Lung (tissue), 11 donors: ENCODE measurements at regions not wholly inside any gene's neighbourhood (a gene's known extent, or its start where the extent isn't known, plus 50 kb on each side); places are given as distances from the start of the nearest gene placed in this dataset.

Source experiments
- ATAC-seq: fragments of 200-7000 bp; cut with Tn5 transposase; one replicate; pipeline ENCODE4 v1.9.1; 2020; ENCODE audit warnings: moderate number of reproducible peaks; ENCODE audit not compliant: insufficient read depth, low FRiP score
- DNase-seq, 3 donors: peaks; one replicate each; pipeline ENCODE4 v3.0.0-alpha.2; 2013 to 2017
- H3K27ac ChIP-seq, 2 donors: one replicate each; pipeline ENCODE4 v1.5.1; 2013; ENCODE audit warnings: mild to moderate bottlenecking in 2 of 2, moderate library complexity in 2 of 2, control low read depth in 1 of 2, inconsistent platforms in 1 of 2, low read depth in 1 of 2, low read length in 1 of 2
- H3K27me3 ChIP-seq, 3 donors: one replicate each; pipeline ENCODE4 v1.5.1; 2013; ENCODE audit warnings: low read length in 2 of 3; ENCODE audit not compliant: control insufficient read depth in 3 of 3, insufficient read depth in 3 of 3
- H3K36me3 ChIP-seq, 4 donors: one replicate each; pipeline ENCODE4 v1.5.1; 2013; ENCODE audit warnings: low read length in 4 of 4, mild to moderate bottlenecking in 1 of 4, moderate library complexity in 1 of 4; ENCODE audit not compliant: control insufficient read depth in 4 of 4, insufficient read depth in 4 of 4
- H3K4me1 ChIP-seq, 5 donors: one replicate each; pipeline ENCODE4 v1.5.1; 2013; ENCODE audit warnings: low read length in 5 of 5, mild to moderate bottlenecking in 2 of 5, moderate library complexity in 1 of 5; ENCODE audit not compliant: control insufficient read depth in 5 of 5, insufficient read depth in 5 of 5
- H3K4me3 ChIP-seq: one replicate; pipeline ENCODE4 v1.5.1; 2013; ENCODE audit warnings: mild to moderate bottlenecking, control low read depth, moderate library complexity
- H3K9ac ChIP-seq, 2 donors: one replicate each; pipeline ENCODE4 v1.5.1; 2013; ENCODE audit warnings: low read length in 2 of 2, control low read depth in 1 of 2; ENCODE audit not compliant: insufficient read depth in 1 of 2
- H3K9me3 ChIP-seq, 4 donors: one replicate each; pipeline ENCODE4 v1.5.1; 2013; ENCODE audit warnings: low read length in 3 of 4, mild to moderate bottlenecking in 1 of 4, moderate library complexity in 1 of 4; ENCODE audit not compliant: control insufficient read depth in 4 of 4, insufficient read depth in 3 of 4
- WGBS, 2 donors: extraction: QIAGEN DNeasy Blood & Tissue Kit; methylation state at CpG; one replicate each; pipeline ENCODE4 v1.1.7; 2013; 5-methylcytosine and 5-hydroxymethylcytosine counted together
- TF ChIP-seq, protein P1 (sequence below): IDR thresholded peaks from 2 replicates; pipeline ENCODE4 v1.5.1; 2012; ENCODE audit warnings: mild to moderate bottlenecking; ENCODE audit errors: control extremely low read depth, extremely low read depth
- donor health status: control.
- donor health status: control.
- donor health status: Bipolar disorder and iron deficiency.
- donor health status: healthy.
- donor health status: DM: yes; HTN: yes; CAD: no.

DNA sequence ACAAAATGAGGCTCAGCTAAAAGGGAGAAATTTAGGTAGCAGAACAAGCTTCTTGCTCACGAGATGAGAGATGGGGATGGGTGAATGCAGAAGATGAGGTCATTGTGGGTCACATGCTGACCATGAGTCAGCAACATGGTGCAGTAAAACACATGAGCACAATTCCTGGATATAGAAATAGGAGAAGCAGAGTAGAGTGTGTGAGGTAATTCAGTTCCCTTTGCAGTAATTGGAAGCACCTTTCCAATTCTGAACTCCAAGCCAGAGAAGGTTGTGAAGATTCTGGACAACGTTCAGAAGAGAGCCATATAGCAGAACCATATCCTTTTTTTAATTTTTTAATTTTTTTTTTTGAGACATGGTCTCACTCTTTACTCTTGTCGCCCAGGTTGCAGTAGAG, 62.0 kb upstream of the LMNTD1 start:
- no peak overlapping the region for H3K4me3 ChIP-seq
- H3K9me3 ChIP-seq, result peaks cover 0 to 2% (median 0%) of the 10 kb centered on the region in 4 donors
- H3K9ac ChIP-seq, result no peak overlapping the region
- no peak for DNase-seq
- 70 to 76% methylated on average over 3 of the region's 3 CpGs for WGBS, 2 donors
- no peaks in the 10 kb centered on the region for H3K27me3 ChIP-seq
- TF ChIP-seq, protein P1, sequence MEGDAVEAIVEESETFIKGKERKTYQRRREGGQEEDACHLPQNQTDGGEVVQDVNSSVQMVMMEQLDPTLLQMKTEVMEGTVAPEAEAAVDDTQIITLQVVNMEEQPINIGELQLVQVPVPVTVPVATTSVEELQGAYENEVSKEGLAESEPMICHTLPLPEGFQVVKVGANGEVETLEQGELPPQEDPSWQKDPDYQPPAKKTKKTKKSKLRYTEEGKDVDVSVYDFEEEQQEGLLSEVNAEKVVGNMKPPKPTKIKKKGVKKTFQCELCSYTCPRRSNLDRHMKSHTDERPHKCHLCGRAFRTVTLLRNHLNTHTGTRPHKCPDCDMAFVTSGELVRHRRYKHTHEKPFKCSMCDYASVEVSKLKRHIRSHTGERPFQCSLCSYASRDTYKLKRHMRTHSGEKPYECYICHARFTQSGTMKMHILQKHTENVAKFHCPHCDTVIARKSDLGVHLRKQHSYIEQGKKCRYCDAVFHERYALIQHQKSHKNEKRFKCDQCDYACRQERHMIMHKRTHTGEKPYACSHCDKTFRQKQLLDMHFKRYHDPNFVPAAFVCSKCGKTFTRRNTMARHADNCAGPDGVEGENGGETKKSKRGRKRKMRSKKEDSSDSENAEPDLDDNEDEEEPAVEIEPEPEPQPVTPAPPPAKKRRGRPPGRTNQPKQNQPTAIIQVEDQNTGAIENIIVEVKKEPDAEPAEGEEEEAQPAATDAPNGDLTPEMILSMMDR, result no peak
- no peak overlapping the region for H3K27ac ChIP-seq
- ATAC-seq, result no peak
- H3K4me1 ChIP-seq, result no peaks in the 10 kb centered on the region
- no peaks in the 10 kb centered on the region for H3K36me3 ChIP-seq

- WGBS, 2 donors, result 86 to 89% methylated on average over 1 of the region's 1 CpG
- Histone ChIP-seq H3K4me3 (no peak overlapping the region), H3K27me3 (no peaks in the 10 kb centered on the region), H3K27ac (no peak overlapping the region), H3K9ac (no peak overlapping the region), H3K9me3 (peaks cover 0 to 2% (median 0%) of the 10 kb centered on the region in 4 donors), H3K4me1 (no peaks in the 10 kb centered on the region), H3K36me3 (no peaks in the 10 kb centered on the region)
- TF ChIP-seq, protein P1, result no peak
- no peak for ATAC-seq
- DNase-seq, result no peak
Observed at GRCh38 chr12:25616286-25616685, 63.2 kb upstream of the LMNTD1 start.

DNA sequence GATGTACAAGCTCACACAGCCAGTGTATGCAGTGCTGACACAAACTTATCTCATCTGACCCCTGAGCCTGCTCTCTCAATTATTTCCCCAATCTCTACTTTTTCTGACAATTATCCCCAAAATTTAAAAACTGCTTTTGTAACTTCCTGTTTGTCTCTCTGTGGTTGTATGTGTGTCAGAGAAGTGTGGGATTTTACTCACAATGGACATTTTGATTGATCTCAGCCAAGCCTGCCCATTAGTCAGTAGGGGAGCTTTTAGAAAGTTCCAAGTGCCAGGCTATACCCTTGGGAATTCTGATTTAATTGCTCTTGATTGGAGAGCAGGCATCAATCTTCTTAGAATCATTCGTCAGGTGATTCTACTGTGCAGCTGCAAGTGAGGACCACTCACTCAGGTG, 64.9 kb upstream of the LMNTD1 start:
- peaks cover 0 to 2% (median 0%) of the 10 kb centered on the region in 4 donors for H3K9me3 ChIP-seq
- no peak for ATAC-seq
- no peak for DNase-seq
- H3K36me3 ChIP-seq, result no peaks in the 10 kb centered on the region
- no peaks in the 10 kb centered on the region for H3K27me3 ChIP-seq
- no peak overlapping the region for H3K4me3 ChIP-seq
- no peak overlapping the region for H3K27ac ChIP-seq
- 96 to 97% methylated on average over 1 of the region's 1 CpG for WGBS, 2 donors
- H3K9ac ChIP-seq, result no peak overlapping the region
- H3K4me1 ChIP-seq, result no peaks in the 10 kb centered on the region
- TF ChIP-seq, protein P1, result no peak

DNA sequence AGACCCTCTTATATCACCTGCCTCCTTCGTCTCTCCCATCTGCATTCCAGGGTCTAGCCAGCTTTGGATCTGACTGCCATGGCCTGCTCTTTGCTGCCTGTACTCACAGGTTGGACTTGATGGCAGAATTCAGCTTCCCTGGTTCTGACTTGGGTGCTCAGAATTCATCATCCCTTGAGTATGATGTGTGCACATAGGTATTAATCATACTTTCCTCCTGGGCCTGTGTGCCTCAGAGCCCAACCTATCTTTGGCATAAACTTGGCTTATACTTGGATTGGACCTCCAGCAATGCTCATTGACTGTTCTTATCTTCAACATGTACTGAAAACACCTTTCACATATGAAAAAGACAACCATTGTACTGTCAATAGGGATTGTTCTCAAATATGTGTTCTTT, 70.7 kb upstream of the LMNTD1 start:
- H3K27me3 ChIP-seq, result no peaks in the 10 kb centered on the region
- H3K9ac ChIP-seq, result no peak overlapping the region
- H3K4me1 ChIP-seq, result no peaks in the 10 kb centered on the region
- H3K4me3 ChIP-seq, result no peak overlapping the region
- ATAC-seq (no peak), DNase-seq (no peak)
- 97 to 100% methylated on average over 1 of the region's 1 CpG for WGBS, 2 donors
- H3K9me3 ChIP-seq, result peaks cover 0 to 2% (median under 1%) of the 10 kb centered on the region in 4 donors
- TF ChIP-seq, protein P1, result no peak
- H3K27ac ChIP-seq, result no peak overlapping the region
- no peaks in the 10 kb centered on the region for H3K36me3 ChIP-seq
